Activated T-cell treated with anti-CD3 and anti-CD28 coated beads for 1 hour (primary cell): ENCODE measurements at regions not wholly inside any gene's neighbourhood (a gene's known extent, or its start where the extent isn't known, plus 50 kb on each side); places are given as distances from the start of the nearest gene placed in this dataset.

Experiments used
- DNase-seq: peaks from one replicate; pipeline ENCODE4 v3.0.0-alpha.2; 2020; ENCODE audit warnings: low read depth

DNA sequence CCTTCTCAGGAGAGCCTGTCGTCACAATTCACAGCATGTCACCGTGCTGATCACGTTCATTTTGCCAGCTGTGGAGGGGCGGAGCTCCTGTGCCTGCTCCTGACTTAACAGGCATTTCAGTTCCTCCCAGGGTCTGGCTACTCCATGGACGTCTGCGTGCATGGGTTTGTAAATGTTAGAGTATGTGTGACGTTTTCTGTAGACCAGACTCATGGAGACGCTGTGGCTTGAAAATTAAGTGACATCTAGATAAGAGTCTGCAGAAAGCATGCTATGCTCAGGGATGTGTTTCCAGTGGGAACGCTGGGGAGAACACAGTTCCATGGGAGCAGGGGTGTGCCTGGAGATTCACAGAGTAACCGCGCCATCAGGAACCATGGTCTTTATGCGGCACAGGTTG is 804.0 kb downstream of the TBC1D22A start:
- no peak for DNase-seq

DNA sequence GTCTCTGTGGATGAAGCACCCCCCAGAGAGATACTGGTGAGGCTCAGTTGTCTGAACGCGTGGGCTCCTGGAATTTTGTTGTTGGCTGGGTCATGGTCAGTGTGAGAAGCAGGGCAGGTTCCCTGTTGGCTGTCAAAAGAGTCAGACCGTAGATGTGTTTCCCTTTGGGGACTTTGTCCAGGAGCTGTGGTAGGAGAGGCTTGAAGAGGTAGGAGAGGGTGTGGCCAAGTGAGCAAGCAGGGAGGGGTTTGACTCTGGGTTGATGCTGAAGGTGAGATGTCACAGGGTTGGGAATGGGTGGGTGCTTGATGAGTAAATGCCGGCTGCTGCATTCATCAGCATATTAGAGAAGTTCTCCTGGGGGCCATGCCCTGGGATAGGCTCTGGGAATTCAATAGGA is 803.2 kb downstream of the TBC1D22A start:
- DNase-seq = no peak

DNA sequence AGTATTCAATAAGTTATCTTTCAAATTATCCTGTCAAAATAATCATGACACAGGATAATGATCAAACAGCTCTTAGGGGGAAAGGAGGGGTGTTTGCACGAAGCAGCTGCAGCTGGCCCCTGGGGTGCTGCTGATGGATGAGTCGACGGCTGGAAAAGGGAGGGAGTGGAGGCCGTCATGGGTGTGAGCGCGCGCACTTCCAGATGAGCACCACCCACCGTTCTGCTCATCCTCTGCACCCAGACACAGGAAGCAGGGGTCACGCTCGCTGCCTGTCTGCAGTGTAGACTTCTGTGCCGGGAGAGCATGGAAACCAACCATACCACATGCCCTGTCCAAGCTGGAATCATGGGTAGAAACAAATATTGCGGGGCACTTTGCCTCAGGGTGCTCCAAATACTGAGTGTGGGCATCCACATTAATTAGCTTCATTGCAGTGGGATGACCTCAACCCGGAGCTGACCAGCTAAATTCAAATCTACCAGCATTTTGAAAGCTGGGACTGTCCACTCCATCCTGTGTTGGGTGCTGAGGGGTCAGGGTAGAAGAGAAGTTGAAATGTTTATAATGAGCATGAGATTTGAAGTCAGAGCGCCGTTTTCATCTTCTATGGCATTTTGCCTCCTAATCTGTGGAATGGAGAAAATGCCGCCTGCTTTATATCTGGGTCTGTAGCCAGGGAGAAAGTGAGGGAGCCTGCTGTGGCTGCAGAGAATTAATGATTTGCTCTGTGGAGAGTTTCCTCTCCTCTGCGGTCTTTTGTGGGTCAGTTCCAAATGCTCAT is 802.4 kb downstream of the TBC1D22A start:
- DNase-seq = no peak

DNA sequence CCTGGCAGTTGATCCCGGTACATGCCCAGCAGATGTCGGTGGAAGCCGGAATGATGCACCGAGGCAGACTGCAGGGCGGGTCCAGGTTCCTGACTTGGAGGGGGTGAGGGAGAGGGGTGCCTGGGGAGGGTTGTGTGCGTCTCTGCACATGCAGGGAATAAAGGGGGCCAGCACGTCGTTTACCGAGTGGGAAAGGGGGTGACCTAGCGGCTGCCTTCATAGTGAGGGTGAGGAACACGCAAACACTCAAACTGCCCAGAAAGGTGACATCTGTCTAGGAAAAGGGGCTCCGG is 801.7 kb downstream of the TBC1D22A start:
- DNase-seq = no peak

DNA sequence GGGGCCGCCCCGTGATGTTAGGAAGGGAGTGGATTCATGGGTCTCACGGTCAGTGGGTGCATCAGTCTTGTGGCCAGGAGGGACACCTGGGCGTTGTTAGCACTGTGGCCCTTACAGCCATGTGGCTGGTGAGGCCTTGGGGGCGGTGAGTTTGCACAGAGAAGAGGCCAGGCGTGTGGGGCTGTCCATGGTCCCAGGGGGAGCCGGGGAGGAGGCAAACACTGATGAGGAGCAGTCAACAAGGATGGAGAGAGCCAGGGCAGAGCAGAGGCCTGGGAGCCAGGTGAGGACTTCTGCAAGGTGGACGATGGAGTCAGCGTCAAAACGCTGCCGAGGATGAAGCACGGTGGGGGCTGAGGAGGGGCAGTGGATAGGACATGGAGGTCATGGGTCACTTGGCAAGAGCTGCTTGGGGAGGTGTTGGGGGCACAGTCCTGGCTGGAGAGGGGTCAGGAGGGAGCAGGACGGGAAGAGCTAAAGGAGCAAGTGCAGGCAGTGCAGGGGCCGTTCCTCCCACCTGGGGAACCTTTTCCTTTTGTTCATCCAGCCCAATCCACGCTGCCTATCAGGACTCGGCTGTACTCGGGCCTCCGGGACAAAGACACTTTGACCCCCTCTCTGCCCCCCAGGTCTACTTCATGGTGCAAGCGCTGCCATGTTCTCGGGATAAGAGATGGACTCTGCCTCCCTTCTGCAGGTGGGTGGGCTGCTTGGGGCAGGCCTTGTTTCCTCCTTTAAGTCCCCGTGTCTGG is 801.1 kb downstream of the TBC1D22A start:
- no peak for DNase-seq

DNA sequence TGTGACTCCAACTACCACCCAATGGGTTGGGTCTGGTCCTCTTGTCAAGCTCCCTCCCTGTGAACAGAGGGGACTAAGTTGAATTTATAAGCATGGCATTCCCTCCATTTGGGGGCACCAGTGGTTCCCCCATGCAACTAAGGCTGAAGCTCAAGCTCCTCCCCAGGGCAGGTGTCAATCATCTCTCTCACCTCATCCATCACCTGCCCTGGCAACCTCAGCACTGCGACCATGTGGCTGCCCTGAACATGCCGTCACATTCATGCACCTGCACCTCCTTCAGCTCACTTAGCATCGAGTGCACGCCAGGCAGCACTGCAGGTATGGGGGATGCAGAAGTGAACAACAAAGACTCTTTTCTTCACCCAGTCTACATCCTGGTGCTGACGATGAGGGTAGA is 799.3 kb downstream of the TBC1D22A start:
- DNase-seq = no peak

DNA sequence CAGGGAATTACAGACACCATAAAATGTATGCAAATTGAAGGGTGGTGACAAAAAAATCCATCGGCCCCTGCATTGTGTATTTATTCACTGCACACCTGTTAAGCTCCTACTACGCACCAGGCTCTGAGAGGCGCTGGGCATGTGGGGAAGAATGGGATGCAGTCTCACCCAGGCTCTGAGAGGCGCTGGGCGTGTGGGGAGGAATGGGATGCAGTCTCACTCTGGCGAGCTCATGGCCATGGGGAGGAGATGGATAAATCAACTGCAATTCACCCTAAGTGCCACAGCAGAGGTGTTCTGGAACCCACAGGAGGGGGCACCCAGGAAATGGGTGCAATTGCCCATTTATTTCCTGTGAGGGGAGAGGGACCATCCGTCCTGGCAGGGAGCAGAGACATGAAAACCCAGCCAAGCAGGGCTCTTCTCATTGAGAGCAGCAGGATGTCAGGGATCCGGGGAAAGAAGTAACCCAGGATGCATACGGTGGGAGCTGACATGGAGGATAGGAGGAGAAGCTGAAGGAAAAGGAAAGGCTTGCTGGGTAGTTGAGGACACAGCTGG is 798.7 kb downstream of the TBC1D22A start:
- DNase-seq = no peak

DNA sequence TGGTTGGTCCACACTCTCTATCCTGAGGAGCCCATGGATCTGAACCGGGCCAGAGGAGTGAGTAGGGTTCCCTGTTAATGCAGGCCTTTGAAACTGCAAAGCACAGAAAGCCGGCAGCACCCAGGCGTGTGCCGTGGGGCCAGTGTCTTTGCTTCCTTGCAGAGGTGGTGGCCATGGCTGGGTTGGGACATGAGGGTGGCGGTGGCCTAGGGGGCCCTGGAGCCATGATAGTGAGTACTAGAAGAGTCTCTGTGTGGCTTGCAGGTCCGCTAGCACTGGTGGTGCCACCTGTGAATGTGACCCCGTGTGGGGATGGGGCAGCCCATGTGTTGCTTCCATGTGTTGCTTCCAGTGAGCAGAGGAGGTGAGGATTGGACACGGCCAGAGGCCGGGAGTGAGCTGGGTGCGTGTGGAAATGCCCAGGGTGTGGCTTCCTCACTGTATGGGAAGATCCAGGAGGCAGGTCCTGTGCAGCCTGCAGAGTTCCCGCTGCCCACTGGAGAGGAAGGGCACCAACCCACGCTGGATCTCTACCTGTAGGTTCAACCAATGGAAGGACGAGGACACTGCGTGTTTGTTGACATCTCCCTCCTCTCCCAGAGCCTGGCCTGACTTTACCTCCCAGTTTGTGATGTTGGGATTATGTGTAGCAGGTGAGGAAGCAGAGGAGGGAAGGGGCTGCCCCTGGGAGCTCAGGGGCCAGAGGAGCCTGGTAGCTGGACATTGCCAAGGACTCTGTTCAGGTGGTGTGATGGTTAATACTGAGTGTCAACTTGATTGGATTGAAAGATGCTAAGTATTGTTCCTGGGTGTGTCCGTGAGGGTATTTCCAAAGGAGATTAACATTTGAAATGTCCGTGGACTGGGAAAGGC is 796.6 kb downstream of the TBC1D22A start:
- DNase-seq = no peak

DNA sequence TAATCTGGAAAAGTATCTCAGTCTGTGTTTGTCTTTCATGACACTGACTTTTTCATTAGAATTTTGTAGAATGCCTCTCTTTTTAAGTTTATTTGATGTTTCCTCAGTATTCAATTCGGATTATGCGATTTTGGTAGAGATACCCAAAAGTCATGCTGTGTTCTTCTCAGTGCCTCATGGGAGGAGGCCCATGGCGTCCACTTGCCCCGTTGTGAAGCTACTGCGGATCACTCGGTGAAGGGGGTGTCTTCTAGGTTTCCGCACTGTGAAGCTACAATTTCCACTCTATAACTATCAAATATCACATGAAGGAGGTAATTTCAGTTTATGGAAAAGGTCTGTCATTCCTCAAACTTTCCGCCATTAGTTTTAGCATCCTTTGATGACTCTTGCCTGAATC is 794.0 kb downstream of the TBC1D22A start:
- DNase-seq = no peak

DNA sequence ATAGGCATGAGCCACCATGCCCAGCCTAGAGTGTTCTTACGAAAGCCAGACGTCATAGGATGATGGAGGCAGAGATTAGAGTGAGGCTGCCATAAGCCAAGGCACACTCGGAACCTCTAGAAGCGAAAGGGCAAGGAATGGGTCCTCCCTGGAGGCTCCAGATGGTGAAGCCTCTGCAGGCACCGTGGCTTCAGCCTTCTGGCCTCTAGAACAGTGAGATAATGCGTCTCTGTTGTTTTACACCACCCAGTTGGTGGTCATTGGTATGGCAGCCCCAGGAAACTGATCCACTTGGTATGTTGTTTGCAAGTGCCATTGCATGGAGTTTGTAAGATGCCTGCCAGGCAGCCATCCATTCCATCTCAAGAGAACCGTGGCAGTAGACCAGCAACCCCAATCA is 791.0 kb downstream of the TBC1D22A start:
- no peak for DNase-seq

DNA sequence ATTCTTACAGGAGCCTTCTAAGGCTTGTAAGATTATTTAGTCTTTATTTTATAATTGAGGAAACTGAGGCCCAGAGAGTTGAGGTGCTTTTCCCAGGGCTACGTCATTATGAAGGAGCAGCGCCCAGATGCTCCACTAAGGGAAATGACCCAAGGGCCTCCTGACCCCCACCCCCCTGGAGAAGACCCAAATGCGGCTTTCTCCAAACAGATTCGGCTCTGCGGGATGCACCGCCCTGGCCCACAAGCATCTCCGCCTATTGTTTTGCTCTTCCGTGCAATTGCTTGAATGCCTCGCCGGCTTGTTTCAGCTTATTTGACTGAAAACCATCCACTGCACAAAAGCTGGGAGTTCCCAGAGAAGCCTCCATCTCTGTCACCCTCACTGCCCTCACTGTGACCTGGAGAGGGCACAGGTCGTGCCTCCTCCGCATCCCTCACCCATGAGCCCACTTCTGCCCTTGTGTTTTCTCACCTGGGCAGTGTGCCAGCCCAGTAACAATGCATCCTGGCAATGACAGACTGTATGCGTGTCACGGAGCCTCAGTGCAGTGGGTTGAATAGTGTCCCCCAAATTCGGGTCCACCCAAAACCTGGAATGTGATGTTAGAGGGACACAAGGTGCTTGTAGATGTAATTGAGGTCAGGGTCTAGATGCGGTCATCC is 790.2 kb downstream of the TBC1D22A start:
- no peak for DNase-seq

DNA sequence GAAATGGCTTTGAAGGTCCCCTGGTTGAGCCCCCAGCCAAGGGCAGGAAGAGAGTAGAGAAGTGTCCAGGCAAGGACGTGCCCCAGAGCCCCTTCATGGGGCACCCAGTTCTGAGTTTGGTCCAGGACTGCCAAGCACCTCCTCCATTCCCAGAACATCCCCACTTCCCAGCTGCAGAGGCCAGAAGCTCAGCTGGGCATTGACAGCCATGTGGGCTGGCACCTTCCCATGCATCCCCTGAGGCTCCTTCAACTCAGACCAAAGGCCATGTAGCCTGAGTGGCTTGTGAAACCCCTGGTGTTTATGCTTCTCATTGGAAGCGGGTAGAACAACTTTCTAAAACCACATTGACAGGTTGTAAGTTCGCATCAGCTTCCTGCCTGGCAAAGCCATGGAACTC is 789.6 kb downstream of the TBC1D22A start:
- DNase-seq = no peak

DNA sequence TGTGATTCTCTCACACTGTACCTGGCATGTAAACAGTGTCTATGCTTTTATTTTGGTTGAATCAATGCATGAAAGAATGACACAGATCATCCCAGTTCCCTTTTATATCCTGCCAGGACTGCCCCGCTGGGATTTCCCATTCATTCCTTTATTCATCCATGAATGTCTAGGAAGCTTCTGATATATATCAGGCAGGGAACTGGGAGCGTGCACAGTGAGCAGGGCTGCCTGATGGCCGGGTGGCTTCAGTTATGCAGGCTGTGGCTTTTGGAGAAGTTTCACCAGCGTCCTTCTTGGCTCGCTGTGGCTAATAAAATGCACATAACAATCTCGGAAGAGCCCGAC is 789.0 kb downstream of the TBC1D22A start:
- no peak for DNase-seq

DNA sequence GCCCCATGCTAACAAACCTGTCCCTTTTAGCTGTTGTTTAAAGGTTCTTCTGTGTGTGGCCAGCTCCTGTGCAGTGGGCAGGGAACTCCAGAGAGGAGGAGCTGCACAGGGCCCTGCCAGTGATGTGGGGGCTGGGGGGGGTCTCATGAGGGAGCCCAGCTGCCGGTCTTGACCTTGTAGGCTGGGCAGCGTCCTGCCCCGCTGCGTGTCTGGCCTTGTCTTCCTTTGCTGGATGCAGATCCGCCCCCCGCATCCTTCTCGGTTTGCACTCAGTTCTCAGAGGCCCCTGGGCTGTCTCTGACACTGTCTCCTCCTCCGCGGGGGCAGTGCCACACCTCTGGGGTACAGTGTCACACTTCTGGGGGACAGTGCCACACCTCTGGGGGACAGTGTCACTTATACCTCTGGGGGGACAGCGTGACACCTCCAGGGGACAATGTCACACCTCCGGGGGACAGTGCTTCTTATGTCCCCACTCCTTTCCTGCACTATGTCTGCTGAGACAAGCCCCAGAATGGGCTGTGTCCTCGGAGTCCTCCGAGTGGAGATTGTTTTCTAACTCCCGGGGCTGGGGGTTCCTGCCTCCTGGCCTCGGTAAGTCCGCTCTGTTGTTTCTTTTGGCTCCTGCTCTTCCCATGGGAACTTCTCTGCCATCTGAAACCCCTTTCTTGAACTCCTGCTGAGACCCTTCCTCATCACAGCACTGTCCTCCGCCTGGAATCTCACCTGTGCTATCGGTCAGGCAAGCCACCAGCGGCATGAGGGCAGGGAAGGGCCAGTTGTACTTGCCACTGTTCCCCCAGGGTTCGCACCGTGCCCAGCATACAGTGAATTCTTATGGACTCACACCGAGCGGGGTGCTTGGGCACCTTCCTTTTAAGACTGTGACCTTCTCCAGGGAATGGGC is 788.3 kb downstream of the TBC1D22A start:
- DNase-seq = no peak

DNA sequence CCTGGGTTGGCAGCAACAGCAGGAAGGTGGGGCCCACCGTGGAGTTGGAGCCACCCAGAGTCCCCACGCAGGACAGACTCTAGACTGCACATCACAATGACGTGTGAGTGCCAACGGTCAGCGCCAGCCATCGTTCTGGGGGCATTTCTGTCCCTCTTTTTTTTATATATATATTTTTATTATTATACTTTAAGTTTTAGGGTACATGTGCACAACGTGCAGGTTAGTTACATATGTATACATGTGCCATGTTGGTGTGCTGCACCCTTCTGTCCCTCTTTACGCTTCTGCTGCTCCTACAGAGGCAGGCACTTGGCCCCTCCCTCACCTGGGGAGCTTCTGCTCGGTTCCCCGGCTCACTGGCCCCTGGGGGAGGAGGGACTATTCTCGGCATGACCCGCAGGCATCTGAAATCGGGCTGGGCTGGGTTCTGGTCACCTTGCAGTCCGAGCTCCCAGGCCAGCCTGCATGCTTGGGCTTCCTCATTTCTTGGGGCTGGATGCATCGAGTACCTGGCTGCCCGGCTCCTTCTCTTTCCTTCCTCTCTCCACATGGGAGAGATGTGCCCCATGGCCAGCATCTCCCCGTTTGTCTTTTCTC is 787.4 kb downstream of the TBC1D22A start:
- DNase-seq = no peak

DNA sequence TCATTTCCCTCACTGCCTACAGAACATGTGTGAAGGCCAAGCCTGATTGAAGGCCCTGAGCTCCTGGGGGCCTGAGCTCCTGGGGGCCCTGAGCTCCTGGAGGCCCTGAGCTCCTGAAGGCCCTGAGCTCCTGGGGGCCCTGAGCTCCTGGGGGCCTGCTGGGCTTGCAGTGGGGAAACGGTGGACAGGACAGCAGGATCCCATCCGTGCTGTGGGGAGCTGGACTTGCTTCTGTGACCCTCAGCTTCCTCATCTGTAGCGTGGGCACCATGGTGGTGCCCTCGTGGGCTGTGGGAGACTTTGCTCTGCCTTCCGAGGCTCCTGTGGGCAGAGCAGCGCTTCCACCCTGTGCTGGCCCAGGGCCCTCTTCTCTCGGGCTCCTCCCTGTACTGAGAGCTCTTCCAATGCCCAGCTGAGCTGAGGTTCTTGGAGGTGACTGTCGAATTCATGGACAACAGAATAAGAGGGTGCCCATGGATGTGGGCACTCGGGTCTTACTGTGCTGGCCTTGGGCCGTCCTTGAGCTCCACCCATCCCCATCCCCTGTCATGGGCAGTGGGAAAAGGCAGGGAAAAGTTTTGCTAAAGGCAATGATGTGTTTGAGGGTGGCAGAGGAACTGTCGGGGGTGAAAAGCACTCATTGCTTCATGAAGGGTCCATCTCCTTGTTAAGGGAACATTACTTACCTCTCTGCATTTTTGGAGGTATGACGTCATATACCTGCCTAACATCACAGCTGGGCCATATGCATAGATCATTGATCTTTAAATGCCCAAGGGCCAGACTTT is 786.7 kb downstream of the TBC1D22A start:
- no peak for DNase-seq

DNA sequence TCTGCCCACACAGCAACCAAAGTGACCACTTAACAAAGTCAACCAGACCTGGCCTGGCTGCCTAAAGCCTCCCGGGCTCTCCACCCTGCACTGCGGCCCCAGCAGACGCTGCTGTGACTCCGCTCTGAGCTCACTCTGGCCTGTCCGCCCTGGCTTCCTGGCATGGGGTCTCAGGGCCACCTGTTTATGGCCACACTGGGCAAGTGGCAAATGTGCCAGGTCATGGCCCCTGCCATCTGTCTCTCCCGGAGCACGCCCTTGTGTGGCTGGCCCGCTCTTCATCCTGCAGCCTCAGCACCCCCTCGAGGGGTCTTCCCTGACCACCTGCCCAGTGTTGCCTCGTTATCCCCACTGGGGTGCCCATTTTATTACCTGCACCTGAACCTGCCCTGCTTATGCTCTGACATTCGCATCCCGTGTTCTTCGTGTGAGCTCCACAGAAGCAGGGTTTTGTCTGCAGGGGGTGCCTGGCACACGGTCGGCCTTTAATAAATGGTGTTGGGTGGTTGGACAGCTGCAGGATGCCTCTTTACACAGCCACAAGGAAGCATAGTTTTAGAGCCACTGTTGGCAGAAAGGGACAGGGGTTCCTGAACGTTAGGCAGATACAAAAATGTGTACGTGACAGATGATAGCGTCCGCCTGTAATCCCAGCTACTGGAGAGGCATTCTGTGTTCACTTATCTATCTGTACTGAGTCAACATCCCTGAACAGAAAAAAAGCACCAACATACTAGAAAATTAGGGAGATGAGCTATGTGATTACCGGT is 785.6 kb downstream of the TBC1D22A start:
- DNase-seq = no peak

DNA sequence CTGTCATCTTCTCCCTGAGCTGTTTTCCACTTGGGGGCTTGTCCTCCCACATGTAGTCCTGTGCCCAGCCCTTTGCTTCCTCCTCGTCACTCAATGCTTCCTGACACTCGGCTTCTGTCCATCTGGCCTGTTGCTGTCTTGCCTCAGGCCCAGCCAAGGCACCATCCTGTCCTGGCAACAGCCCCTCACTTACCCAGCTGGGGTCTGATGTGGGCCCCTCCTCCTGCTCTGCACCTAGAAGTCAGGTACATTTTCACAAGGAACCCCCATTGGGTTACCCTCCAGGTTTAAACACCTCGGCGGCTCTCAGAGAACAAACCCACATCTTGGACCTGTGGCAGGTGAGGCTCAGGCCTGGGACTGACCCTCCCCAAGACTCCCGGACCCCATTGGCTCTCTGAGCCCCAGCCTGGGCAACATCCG is 784.8 kb downstream of the TBC1D22A start:
- no peak for DNase-seq

DNA sequence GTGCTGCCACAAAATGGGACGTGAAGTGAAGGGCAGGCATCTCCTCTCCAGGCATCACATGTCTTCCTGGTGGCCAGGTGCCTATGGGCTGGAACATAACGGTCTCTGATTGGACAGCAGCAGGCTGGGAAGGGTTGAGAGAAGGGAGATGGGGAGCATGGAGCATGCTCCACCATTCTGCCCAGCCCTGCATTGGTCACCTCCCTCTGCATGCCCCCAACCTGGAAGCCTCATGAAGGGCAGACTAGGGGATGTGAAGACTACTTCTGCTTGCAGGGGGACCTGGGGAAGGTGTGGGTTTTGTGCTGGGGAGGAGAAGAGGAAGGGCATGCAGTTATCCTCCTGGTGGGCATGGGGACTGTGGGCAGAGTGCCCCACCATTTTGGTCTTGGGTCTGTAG is 782.2 kb downstream of the TBC1D22A start:
- DNase-seq = no peak
